M059J (cell line): ENCODE measurements at regions not wholly inside any gene's neighbourhood (a gene's known extent, or its start where the extent isn't known, plus 50 kb on each side); places are given as distances from the start of the nearest gene placed in this dataset.
A peak's percentile ranks its signal among the peaks of the same experiment; 100 is the strongest.

Experiments used
- DNase-seq: peaks from one replicate; pipeline ENCODE4 v3.0.0-alpha.2; 2012; ENCODE audit warnings: low read depth

DNA sequence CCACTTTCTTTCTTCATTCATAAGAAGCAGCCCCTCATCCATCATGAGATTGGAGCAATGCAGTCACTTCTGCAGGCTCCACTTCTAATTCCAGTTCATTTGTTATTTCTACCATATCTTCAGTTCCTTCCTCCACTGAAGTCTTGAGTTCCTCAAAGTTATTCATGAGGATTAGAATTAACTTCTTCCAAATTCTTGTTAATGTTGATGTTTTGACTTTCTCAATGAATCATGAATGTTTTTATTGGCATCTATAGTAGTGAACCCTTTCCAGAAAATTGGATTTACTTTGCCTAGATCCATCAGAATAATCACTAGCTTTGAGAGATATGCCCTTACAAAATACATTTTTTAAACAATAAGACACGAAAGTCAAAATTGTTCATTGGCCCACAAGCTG is 2567.7 kb upstream of the PCDH20 start:
- DNase-seq = no peak

DNA sequence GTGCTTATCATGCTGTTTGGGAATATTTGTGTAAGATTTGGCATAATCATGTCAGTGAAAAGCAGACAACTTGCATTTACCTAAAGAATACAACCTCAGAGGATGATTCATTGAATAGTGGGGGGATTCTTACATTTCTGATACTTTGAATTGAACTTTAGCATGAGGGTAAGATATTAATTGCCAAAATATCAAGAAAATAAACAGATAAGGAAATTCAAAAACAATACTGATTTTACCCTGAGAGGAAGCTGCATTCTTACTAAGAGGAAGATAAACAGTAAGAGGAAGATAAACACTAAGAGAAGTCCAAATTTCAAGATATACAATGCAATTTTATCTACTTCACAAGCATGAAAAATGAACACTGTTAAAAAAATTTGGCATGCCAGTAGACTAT is 2564.3 kb upstream of the PCDH20 start:
- no peak for DNase-seq

DNA sequence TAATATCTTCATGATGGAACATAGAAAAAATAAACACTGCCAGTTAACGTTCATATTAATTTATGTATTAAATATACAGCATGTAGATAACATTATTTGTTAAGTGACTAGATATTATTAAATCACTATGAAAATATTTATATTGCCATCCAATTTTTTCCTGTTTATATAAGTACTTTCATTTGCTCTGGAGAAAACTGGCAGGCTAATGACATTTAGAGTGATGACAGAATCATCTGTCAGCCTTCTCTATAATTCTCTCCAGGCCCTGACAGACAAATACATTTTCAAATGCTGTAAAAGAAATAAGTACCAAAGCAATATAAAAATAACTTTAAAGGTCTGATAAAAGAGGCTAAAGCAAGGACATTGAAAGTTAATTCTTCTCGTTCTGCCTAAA is 2556.7 kb upstream of the PCDH20 start:
- no peak for DNase-seq

DNA sequence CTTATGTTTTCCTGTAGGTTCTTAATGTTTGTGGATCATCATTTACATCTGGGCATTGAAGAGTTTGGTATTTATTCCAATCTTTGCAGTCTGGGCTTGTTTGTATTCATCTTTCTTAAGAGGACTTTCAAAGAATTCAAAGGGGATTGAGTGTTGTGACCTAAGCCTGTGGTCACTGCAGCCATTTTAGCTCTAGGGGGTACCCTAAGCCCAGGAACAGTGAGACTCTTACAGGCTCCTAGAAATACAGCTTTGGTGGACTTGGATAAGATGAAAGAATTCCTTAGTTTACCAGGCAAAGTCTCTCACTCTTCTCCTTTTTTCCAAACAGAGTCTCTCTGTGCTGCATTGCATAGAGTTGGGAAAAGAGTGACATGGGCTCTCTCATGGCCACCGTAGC is 2539.0 kb upstream of the PCDH20 start:
- DNase-seq = no peak

DNA sequence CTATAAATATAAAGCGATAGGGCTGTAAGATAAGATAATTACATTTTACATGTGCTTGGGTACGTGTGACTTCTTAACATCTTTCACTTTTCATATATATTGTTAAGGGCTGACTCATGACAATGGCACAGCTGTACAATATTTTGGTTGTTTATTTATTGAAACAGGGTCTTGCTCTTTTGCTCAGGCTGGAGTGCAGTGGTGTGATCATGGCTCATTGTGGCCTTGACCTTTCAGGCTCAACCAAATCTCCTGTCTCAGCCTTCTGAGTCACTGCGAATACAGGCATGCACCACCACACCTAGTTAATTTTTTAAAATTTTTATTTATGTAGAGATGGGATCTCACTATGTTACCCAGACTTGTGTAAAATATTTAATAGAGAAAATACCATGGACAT is 2532.4 kb upstream of the PCDH20 start:
- peak; percentile 7 for DNase-seq

DNA sequence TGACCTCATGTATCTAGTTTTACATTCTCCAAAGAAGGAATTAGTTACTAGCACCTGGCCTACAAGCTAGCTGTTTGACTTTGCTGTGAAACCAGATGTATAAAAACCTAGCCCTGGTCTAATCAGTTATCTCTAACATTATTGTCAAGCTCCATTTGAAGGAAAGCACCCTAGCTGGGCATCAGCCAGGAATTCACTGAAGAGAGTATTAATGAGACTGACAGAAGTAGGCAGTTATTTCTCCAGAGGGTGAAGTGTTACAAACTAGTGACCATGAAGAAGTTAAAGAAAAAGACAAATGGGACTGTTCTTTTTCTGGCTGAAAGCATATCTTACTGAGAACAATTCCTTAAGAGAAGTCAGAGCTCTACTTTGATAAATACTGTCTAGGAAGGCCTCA is 2529.3 kb upstream of the PCDH20 start:
- DNase-seq = peak; percentile 3

DNA sequence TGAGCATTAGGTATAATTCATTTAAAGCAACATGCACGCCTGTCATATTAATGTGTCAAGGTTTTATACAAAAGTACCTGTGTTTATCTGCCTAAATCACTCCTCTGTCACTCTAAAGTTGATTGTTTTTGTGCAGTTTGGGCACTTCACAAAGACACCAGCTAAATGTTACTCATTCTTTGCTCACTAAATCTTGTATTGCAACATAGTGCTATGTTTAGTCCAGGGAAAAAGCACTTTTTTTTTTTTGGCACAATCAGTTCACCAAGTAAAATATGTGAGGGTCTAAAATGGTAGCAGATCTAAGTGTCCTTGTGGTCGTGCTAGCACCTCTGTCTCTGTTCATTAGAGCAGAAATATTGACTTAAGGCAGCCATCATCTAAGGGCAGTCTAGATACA is 2526.7 kb upstream of the PCDH20 start:
- DNase-seq = no peak

DNA sequence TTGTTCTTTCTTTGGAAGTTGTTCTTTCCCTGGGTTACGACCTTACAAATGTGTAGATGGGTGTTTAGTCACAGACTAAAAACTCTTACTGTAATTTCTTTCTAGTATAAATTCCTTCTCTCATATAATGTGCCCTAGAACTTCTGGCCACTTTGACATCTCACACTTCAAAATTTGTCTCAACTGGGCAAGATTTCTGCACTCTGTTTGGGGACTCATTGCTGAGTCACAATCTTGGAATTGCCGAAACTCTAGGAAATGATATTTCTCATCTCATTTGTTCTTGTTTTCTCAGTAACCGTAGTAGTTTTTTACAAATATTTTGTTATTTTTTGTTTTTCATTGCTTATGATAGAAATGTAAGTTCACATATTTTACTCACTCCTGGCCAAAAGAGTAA is 2523.2 kb upstream of the PCDH20 start:
- peak; percentile 45 for DNase-seq

DNA sequence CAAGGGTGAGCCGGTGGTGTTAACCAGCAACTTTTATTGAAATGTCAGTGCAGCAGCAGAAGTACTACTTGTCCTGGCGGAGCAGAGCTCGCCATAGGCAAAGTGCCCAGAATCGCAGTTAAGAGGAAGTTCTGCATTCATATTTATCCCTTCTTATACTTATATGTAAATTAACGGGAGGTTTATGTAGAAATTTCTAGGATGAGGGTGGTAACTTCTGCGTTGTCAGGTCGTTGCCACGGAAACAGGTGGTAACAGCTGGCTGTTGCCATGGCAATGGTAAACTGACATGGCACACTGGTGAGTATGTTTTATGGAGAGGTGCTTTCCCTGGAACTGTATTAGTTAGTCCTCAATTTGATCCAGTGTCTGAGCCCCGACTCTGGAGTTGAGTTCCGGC is 2494.9 kb upstream of the PCDH20 start:
- DNase-seq = peak; percentile 45

DNA sequence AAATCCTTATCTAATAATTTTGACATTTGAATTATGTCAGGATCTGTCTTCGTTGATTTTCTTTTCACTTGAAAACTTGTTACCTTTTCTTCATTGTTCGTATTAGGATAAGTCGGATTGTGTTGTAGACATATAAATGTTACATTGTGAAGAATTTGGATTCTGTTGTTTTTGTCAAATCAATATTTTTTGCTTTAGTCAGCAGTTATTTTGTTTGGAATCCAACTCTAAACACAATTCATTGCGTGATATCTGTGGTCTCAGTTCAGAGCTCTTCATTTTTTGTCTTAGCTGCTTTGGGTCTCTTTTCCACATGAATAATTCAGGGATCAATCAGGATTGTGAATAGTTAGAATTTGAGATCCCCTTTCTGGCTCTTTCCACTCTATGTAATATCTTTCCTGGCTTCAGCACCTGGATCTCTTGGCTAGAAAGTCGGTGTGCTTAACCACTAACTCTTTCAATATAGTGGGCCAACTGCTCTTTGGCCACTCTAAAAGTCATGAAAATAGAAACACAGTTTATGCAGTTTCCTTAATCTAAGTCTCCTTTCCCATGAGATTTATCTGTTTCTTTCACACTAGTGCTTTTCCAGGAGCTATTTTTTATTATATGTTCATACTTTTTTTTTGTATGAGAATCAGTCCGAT is 2494.2 kb upstream of the PCDH20 start:
- DNase-seq = no peak

DNA sequence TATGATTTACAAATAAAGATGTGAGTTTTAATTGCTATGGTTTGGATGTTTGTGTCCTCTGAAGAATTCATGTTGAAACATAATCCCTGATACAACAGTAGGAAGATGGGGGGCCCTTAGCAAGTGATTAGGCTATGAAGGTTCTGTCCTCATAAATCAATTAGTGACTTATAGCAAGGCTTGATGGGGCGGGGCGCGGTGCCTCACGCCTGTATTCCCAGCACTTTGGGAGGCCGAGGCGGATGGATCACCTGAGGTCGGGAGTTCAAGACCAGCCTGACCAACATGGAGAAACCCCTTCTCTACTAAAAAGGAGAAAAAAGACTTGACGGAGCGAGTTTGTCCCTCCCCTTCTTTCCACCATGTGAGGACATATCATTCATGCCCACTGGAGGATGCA is 2486.5 kb upstream of the PCDH20 start:
- DNase-seq = no peak

DNA sequence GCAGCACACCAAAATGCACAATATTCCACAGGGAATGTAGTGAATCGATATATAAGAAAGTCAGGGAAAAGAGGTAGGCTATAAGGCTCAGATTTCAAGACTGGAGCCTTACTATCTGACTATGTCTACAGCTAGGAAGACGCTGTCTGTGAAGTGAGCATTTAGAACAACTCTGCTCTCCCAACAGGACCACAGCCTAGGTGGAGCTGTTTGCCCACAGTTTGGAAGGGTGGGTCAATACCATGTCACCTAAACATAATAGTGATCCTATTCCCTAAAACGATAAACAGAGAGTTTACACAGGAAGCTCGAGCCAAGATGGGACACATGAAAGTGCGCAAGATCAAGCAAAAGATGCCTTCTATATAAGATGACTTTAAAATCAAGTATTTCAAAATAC is 2486.0 kb upstream of the PCDH20 start:
- DNase-seq = peak; percentile 2

DNA sequence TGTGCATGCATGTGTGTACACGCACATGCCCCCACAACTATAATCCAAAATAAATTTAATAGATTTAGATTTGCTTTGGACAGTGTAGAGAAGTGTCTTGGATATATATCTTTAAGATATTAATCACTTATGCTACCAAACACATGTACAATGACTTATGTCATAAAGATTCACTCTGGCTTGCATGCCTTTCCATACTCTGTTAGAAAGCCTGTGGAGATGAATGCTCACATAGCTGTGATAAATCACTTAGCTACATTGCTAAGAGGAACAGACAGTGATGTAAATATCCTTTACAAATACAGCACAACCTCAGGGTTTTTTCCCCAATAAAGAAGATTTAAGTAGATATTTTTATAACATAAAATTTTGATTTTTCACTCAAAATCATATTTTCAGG is 2484.8 kb upstream of the PCDH20 start:
- no peak for DNase-seq

DNA sequence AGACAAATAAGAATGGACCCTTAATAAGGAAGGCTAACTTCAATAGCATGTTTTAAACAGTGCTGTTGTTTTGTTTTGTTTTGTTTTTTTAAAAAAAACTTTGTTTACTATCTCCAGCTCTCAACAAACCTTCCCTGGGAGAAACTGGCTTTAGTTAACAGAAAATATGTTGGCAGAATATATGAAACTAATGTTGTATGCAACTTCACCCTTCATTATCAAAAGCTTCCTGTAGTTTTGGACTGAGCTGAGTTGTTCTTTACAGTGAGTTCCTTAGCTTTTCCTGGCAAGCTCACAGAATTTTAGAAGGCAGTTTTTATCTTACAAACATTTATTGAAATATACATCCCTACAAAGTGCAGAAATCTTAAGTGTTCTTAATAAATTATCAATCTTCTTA is 2480.7 kb upstream of the PCDH20 start:
- DNase-seq = no peak

DNA sequence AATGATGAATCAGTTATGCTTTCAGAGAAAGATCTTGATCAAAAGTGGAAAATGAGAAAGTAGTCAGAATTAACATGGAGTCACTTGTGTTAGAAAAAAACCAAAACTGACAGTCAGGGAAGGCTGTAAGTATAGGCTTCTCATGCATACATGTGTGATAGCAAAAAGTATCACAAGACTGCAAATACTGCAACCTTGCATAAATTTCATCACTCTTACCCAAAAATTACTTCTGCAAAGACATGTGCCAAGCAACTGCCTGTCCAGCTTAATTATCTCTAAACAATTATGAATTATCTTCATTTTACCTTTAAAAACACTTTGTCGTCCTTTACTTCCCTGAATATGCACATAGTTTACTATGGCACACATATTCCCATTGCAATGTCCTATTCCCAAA is 2466.4 kb upstream of the PCDH20 start:
- no peak for DNase-seq

DNA sequence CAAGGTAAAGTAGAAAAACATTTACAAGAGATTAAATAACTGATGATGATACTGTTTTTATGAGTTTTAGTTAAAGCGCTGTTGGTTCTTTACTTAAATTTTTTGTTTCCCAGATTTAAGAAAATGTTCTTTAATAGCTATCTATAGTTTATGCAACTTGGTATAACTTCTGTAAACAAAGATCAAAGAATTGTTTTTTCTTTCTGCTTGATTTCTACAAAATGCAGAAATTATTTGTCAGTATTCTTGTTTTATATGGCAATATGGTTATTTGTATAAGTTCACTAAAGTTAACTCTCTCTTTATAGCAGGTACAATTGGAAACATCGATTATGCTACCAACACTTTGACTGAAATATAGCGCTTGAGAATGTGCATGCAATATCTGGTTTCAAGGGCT is 2465.1 kb upstream of the PCDH20 start:
- no peak for DNase-seq

DNA sequence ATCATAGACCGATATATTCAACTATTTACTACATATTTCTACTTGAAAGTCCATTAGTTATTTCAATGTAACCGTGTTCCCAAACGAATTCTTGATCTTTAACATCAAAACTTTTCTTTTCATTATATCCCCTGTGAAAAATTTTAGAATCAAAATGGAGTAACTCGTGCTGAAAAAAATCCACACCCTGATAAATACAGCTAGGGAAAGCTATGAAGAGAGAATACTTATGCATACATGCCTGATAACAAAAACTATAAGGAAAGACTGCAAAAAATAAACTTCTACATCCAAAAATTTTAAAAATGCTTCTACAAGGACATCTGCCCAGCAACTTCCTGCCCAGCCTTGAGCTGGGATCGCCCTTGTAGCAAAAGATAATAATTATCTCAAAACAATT is 2458.3 kb upstream of the PCDH20 start:
- no peak for DNase-seq

DNA sequence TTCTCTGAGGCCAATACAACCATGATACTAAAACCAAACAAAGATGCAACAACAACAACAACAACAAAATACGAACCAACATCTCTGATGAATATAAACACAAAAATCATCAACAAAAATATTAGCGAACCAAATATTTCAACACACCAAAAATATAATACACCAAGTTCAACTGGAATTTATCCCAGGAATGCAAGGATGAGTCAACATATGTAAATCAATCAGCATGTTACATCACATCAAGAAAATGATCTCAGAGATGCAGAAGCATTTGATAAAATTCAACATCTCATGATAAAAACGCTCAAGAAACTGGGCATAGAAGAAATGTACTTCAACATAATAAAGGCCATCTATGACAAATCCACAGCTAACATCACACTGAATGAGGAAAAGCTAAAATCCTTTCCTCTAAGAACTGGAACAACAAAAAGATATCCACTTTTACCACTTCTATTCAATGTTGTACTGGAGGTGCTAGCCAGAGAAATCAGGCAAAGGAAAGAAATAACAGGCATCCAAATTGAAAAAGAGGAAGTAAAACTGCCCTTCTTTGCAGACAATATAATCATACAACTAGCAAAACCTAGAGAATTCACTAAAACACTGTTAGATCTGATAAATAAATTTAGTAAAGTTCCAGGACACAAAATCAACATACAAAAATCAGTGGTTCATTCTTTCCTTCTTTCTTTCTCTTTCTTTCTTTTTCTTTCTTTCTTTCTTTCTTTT is 2448.7 kb upstream of the PCDH20 start:
- DNase-seq = peak; percentile 2

DNA sequence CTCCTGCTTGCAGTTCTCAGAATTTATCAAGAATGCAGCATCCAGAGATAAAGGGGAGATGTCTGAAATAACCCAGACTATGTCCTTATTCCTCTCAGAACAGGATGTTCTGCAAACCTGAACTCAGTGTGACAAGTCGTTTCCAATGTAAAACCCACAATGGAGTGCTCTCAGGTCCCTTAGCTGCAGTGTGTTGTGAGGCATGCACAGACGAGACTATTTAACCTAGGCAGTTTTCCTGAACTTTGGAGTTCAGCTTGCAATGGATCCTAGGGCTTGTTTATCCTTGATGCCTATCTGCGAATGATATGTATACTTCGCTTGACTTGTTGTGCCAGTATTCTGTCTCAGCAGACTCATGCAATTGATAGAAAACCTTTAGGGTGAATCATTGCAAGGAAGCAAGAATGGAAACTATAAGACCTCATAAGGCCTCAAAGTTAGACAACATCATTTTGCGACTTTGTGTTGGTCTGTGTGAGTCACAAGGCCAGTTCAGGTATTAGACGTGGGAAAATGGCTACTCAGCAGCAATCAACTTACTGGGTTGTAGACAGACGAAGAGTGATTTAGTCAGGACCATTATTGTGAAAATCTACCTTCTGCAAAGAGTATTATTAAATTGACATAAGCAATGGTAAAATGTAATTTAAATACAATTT is 2439.9 kb upstream of the PCDH20 start:
- peak; percentile 10 for DNase-seq

DNA sequence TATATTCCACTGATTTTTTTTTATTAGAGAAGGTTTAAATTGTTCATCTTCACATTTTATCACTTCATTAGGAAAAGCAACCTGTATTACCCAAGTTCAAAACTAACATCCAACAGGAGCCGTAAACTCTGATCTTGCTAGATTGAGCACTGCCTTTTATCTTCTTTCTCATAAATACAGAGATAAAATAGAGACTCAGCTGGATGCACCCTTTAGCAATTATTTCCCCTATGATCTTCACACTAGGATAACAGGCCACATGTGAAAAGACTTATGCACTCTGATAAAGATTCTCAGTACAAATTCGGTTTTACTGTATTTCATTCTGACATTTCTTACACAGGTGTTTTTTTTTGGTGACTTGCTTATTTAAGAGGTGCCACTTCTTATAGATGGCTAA is 2438.2 kb upstream of the PCDH20 start:
- DNase-seq = no peak

DNA sequence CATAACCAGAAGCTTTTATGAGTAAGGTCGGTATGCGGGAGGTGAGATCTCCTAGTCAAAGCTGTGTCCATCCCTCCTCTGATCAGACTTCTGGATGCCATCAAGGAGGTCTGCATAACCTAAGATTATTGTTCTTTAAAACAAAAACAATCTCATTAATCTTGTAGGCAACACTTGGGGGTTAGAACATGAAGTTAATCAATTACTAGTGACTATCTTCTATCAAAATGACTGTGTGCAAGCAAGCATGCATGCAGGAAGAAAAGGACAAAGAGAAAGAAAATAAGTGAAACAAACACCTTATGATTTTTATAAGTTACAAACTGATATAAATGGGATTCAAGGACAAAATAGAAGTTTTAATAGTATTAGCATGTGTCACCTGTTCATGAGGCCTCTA is 2435.9 kb upstream of the PCDH20 start:
- no peak for DNase-seq

DNA sequence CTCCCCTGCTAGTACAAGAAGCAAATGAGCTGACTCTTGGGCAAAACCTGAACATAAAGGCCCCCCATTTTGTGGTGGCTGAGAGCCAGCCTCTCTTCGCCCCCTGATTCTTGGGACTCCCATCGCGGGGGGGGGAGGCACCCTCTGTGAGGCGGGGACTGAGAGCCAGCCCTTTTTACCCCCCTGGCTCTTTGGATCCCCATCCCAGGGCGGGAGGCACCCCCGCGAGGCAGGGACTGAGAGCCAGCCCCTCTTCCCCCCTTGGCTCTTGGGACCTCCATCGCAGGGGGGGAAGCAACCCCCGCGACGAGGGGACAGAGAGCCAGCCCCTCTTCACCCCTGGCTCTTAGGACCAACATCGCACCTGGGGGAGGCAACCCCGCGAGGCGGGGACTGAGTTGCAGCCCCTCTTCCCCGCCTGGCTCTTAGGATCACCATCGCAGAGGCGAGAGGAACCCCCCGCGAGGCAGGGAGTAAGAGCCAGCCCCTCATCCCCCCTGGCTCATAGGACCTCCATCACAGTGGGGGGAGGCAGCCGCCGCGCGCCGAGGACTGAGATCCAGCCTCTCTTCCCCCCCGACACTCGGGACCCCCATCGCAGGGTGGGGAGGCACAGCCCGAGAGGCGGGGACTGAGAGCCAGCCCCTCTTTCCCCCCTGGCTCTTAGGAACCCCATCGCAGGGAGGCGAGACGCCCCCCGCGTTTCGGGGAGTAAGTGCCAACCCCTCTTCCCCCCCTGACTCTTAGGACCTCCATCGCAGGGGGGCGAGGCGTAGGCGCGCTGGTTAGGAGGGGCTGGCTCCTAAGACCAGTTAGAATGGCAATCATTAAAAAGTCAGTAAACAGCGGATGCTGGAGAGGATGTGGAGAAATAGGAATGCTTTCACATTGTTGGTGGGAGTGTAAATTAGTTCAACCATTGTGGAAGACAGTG is 2428.4 kb upstream of the PCDH20 start:
- no peak for DNase-seq
